ENCODE measurements at regions not wholly inside any gene's neighbourhood (a gene's known extent, or its start where the extent isn't known, plus 50 kb on each side); places are given as distances from the start of the nearest gene placed in this dataset.

DNA sequence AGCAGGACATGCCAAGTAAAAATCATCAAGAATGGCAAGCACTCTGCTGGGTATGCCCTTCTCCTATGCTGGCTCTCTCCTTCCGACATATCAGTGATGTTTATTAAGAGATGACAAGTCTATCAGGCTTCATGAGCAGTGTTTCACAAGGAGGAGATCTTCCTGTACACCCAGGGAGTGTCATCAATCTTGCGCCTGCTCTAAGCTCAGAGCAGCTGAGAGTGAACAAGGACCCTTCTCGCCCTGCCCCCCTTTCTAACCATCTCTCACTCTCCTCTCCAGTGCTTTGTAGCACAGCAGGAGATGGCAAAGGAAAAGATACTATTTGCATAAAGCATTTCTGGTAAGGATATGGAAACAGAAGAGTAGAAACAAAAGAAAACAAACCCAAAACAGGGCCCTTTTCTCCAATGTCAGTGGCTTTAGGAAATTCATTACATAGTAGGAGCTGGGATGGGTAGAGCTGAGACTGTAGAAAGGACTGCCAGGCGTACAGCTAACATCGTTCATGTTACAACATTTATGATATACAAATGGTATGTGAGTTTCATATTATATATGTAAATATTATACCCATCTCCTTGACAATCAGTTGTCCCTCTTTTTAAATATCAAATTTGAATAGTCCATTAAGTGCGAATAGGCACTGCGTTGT is 201.7 kb downstream of the NUF2 start:
- no peak for TF ChIP-seq CTCF (IDR thresholded peaks at IDR 0.05 in 4 of 5, conservative IDR thresholded peaks at IDR 0.05 in 1 of 5)
- TF ChIP-seq POLR2A (IDR thresholded peaks at IDR 0.05): no peak

Data from gastrocnemius medialis (tissue), 4 donors.